ENCODE measurements at regions not wholly inside any gene's neighbourhood (a gene's known extent, or its start where the extent isn't known, plus 50 kb on each side); places are given as distances from the start of the nearest gene placed in this dataset.

DNA sequence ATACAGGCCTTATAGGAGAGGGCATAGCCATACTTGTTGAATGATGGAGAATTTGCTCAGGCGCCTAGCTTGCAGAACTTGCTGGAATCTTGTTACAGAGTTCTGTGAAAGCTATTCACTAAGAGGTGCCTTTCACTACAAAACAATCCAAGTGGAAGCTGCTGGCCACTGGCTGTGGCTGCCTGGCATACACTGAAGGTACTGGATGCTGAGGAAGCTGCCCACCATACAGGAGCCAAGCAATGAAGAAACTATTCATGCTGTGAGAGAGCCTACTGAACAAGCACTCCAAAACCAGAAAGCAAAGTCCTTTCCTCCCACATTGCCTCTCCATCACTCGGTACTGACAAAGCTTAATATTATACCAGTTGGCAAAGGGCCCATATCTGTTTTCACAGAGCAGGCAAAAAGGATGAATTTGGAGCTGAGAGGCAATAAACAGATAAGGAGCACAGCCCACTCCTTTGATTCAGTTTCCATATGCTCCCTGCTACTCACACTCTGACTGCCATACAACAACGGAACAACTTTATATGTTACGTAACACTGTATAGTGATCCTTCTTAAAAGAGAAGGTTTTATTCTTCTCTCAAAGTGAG, 192.6 kb upstream of the ALCAM start:
- no peak for DNase-seq

DNA sequence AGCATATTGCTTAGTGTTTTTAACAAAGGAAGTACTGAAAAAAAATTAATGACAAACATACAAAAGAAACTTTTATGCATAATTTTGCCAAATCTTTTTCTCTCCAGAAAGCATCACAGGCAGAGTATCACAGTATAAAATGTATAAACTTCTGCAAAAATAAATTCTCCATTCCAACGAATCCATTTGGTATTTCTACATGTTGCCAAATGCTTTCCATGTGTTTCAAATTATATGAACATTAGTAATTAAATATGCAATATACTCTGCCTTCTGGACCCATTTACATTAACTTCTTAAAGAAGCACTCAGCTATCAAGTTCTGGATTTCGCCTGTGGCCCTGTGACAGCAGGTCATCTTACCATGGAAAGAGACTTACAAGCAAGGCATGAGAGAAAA, 189.1 kb upstream of the ALCAM start:
- DNase-seq, result no peak

DNA sequence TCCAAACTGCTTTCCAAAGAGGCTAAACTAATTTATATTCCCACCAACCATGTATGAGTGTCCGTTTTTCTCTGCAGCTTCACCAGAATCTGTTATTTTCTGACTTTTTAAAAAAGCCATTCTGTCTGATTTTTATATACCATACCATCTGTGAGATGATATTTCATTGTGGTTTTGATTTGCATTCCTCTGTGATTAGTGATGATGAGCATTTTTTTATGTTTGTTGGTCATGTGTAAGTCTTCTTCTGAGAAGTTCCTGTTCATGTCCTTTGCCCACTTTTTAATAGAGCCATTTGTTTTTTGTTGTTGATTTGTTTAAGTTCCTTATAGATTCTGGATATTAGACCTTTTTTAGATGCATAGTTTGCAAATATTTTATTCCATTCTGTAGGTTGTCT, 179.4 kb upstream of the ALCAM start:
- DNase-seq, result no peak

DNA sequence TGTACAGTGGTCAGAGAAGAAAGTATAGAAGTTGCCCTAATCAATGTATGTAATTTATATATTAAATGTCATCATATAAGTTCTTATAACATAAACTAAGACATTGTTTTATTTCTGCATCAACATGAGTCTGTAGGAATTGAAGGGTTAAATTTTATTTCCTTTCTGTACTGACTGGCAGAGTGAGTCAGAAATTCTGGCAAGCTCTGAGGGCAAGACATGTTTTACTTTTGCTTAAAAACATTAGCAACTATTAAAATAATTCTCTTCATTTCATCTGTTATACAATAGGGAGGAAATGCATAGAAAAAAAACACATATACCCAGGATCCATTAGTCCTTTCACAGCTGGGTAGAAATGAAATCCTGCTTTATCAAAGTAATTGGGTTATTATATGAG, 171.4 kb upstream of the ALCAM start:
- DNase-seq, result no peak

DNA sequence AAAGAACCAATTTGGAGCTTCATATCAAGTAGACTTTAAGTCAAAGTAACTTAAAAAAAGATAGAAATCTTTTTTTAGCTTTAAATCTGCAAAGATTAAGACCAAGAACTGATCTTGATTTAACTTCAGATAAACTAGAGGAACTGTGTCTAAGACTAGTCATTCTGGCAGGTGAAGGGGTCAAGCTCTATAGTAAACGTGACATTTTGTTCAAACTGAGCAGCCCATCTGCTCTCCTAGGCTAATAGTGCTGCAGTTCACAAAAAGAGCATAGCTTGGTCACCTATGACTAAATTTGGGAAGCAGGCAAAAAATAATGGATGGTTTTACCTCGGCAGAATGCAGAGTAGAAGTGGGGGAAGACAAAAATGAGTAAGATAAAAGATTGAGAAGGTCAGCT, 168.8 kb upstream of the ALCAM start:
- no peak for DNase-seq

DNA sequence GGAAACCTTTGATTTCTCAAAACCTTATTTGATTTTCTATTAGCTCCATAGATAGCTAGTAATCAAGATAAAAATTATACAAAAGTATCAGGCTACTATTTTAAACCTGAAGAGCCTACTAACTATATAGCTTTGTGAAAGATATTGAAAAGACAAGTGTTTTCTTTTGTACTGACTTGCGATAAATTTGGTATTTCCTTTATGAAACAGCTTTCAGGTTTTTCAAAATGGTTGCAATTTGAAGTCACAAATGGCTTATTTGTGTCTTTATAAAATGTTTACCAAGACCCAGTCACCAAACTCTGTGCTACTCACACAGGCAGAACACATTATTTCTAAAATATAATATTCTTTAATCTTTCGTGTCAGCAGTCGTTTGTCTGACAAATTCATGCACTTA, 167.5 kb upstream of the ALCAM start:
- no peak for DNase-seq

DNA sequence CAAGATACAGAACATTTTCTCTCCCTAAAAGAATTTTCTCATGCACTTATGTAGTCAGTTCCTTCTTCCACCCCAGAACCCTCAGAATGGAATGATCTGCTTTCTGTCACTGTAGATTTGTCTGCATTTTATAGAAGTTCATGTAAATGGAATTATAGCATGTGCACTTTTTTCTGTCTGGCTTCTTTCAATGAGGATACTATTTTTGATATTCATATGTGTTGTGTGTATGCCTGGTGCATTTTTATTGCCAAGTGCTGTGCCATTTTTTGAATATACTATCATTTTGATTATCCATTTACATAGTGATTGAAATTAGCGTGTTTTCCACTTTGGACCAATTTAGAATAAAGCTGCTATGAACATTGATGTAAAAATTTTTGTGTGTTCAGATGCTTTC, 156.6 kb upstream of the ALCAM start:
- DNase-seq, result no peak

DNA sequence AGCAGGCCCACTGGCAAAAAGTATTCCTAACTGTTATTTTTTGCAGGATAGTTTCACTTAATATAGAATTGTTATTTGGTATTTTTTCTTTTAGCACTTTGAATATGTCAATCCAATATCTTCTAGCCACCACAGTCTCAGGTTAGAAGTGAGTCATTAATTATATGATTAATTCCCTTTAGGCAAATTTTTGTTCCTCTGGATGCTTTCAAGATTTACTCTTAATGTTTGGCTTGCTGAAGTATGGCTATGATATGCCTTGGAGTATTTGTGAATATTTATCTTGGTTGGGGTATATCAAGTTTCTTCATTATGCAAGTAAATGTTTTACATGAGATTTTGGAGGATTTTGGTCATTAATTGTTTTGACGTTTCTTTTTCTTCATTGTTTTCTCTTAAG, 152.1 kb upstream of the ALCAM start:
- DNase-seq, result no peak

DNA sequence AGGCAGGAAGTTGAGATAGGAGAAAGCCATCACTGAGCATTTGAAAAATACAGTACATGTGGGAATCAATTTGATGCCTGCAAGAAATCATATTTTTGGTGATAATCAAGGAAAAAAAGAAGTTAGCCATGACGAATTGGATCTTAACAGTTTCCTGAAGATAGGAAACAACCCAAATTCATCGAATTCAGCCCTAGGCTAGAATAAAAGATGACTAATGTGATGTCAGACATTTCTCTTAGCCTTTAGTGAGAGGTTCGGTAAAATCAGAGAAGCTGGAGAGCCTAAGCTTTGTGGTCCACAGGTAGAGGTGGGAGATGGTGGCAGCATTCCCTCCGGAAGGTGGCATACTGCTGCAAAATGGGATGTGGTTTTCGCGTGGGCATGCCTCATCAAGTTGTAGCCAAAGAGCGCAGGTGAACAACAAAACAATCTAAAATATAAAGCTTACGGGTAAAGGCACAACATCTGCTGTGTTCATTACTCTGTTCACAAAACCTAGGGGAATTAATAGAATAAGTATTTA, 144.1 kb upstream of the ALCAM start:
- no peak for DNase-seq

DNA sequence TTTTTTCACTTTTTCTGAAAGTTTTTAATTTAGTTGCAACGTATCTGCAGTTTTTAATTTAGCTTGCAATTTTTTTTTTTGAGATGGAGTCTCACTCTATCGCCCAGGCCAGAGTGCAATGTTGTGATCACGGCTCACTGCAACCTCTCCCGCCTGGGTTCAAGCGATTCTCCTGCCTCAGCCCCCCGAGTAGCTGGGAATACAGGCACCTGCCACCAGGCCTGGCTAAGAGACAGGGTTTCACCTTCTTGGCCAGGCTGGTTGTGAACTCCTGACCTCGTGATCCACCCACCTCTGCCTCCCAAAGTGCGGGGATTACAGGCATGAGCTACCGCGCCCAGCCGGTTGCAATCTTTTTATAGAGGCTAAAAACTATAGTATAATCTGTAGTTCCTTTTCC, 142.9 kb upstream of the ALCAM start:
- DNase-seq, result no peak

DNA sequence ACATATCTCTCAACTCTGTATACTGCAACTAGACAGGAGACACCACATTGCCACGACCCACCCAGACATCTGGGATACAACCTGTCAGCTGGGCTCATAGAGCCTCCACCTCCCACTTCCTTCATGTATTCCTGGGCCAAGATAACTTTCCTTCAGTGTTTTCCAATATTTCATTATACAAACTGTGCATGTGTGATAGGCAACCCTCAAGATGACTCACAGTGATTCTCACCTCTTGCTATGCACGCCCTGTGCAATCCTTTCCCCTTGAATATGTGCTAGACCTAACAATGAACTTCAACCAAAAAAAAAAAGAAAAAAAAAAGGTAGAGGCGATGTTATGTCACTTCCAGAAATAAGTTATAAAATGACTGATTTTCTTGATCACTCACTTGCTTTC, 138.0 kb upstream of the ALCAM start:
- DNase-seq, result no peak

DNA sequence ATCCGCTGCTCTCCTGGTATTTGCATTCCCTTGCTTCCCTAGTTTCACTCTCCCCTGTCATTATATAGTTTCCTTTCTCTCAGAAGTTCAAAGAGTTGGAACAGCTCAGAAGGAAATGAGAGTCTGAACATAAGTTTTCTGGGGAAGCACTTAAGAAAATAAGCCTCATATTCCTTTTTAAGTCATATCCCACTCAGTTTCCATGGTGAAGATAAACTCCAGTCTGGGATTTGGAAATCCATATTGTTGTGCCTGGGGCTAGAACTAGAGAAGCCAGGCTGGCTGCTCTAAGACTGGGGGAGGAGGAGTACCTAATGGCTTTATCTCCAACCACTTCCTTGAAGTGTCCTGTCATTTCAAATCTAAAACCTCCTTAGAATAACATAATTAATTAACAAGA, 134.2 kb upstream of the ALCAM start:
- no peak for DNase-seq

DNA sequence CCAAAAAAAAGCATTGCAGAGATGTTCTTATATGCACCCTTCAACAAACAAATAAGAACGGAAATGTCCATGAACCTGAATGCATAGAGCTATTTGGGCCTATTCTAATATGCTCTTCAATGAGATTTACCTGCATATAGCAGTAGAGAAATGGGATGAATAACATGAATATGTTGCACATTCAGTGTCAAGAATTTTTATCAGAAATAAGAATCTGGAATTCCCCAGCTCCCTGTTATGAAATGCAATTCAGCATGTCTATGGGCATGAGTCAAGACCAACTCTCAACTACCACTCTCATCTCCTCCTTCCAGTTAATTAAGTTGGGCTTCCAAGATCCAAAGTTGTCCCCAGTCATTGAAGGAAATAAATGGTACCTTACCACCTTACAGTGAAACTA, 133.7 kb upstream of the ALCAM start:
- no peak for DNase-seq

DNA sequence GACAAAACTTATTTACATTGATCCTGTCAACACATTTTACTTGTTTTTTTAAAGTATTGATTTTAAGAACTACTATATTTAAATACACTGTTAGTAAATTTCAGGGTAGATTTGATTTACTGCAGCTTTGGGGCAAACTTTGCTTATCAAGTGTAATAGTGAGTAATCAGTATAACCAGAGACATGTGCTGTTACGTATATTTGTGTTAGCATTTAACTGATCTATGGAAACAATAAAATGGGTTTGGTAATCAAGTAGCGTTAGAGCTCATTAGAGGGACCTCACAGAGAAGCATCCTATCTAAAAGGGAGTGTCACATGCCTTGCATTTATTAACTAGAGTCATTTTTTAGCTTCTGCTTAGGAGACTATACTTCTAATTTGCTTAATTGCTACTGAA, 131.5 kb upstream of the ALCAM start:
- no peak for DNase-seq

DNA sequence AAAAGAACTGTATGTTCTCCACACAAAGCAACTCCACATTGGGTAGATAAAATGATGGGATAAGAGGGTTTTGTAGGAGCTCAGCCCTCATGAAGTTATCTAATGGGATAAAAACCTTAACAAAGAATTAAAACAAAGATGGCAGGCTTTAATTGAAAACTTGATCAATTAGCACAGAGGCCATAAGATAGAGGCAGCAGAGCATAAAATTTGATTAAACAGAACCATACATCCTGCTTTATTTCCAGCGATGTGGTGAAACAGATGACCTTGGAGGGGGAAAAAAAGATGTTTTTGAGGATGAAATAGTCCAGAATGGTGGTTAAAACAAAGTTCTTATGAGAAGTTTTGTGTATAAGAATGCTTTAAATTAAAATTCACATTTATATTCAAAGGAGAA, 130.9 kb upstream of the ALCAM start:
- DNase-seq, result no peak

DNA sequence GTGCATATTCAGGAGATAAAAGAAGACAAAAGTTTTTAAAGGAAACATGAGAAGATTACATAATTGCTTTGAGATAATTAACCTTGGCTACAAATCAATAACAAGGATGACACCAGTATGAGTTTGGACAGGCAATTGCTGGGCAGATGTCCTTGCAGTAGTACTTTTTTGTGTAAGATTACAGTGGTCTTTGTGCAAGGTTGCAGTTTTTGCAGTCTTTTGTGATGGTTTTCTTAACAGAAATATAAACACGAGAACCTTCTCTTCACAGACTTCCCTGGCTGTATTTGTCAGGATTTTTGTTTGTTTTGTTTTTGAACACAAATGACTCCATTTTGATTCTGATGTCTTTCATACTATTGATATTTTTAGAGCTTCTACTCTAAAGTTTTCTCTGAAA, 128.3 kb upstream of the ALCAM start:
- DNase-seq, result no peak

DNA sequence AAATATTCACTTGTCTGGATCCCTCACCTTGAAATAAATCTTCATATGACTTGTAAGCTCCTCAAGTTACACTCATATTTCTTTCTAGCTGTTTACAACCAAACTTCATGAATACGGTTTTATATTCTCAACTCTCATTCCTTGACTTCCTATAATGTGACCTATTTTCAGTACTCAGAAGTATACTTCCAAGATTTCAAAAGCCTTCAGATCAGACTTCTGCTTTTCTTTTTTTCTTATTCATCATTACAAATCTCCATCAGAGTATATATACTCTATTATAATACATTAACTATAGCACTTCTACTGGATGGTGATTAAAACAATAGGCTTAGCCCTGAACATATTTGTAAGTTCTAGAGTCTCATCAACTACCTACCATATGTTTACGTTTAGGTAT, 123.6 kb upstream of the ALCAM start:
- no peak for DNase-seq

DNA sequence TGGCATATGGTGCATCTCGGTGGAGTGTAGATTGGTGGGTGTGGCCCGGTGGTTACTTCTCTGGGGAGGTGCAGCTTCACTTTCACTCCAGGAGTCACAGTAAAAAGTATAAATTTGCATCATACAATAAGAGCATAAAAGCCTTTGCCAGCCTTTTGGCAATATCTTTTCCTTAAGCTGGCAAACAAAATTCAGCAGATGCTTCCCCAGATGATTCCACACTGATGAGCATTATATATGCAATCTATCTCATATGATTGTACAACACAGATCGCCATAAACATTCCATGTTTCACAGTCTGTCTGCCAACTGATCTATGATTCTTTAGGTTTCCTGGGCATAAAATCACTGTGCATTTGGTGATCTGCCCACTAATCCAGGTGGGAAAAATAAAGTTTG, 120.2 kb upstream of the ALCAM start:
- no peak for DNase-seq

DNA sequence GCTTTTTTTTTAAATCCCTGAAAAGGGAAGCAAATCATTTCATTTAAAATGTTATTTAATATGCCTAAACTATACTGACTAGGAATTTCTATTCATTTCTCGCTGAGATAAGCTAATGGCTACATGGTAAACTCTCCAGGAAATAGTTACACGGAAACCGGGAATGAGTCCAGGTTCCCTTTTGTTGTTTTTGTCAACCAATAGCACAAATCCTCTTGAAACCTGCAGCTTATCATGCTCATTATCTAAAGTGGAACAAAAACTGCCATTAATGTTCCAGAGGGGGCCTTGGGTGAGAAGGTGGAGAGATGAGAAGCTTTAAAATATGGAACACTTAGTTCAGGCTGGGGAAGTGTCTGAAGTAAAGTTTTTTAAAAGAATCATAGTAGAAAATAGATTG, 113.5 kb upstream of the ALCAM start:
- DNase-seq, result no peak

DNA sequence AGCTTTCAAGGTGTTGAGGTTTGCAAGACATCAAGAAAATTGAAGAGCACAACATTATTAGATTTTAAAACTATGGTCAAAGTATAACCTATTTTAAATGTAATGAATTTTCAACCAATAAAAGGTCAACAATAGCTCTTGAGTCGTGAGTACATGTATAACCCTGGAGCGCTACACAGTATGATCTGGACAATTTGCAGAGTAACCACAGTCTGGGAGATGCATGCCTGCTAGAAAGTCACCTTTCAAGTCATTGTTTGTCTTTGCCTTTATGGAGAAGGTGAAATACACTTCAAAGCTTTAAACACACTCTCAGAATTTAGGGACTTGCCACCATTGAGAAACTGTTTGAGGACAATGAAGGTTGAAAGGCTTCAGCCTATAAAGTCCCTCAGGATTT, 112.6 kb upstream of the ALCAM start:
- no peak for DNase-seq

DNA sequence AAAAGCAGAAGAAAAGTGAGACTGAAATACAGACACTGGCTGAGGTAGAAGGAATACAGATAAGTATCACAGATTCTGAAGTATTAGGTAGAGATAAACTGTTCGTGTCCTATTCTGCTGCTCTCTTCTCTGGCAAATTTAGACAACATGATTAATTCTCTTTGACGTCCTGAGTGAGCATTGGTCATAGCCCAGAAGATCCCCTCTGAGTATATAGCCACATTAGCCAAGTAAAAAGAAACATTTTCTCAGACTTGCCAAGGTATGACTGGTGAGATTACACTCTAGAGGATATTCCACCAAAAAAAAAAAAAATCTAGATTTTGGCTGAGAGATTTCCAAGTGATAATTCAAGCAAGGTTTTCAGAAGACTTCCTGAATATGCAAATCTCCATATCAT, 111.4 kb upstream of the ALCAM start:
- no peak for DNase-seq

DNA sequence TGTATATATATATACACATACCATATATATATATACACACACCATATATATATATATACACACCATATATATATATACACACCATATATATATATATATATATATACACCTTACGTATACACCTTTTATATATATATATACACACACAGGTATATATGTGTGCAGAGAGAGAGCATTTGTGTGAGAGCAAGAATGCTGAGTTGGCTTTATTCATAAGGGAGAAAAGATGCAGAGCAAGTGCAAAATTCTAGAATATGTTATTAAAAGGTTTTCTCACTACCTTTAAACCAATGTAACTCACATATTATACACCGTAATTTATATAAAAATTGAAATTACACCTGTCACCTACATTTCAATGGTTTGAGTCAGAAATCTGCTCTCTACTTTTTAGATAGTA, 107.2 kb upstream of the ALCAM start:
- DNase-seq, result no peak

DNA sequence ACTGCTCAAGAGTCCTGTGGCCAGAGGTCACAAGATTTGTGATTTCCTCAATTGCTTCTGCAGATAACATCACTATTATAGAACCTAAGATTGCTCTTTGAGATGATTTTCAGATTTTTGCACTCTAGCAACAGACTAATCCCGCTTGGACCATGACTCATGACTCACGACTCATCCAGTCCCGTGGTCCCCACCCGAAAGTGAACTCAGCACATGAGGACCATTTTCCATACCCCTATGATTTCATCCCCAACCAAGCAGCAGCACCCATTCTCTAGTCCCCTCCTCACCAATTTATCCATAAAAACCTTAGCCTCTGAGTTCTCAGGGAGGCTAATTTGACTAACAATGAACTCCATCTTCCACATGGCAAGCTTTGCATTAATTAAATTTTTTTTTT, 106.3 kb upstream of the ALCAM start:
- no peak for DNase-seq

DNA sequence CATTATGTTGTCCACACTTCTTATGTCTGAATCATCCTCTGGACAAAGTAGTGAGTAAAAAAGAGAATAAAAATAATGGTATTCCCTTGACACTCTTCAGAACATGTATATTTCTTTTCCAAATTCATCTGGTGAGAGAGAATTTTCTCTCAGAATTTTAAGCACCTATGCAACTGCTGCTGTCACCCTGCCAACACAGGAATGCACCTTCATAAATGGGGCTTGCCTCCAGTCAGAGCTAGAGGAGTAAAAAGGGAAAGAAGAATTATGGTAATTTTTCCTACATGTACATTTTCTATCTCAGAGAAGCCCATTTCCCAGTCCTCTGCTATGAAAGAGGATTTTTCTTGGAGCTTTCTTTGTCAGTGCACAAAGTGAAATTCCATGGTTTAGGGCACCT, 92.2 kb upstream of the ALCAM start:
- no peak for DNase-seq

DNA sequence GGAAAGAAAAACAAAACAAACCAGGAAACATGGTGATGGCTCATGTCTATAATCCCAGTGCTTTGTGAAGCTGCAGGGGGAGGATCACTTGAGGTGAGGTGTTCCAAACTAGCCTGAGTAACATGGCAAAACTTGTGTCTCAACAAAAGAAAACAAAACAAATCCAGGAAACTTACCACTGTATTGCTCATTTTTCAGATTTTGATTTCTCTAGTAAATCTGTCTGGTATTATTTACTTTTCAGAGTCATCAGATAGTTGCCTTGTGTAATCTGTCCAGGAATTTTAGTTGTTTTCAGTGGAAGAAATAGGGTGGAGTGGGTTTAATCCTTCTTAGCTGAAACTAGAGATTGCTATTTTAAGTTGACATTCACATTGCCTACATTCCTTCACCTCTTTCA, 91.8 kb upstream of the ALCAM start:
- no peak for DNase-seq

DNA sequence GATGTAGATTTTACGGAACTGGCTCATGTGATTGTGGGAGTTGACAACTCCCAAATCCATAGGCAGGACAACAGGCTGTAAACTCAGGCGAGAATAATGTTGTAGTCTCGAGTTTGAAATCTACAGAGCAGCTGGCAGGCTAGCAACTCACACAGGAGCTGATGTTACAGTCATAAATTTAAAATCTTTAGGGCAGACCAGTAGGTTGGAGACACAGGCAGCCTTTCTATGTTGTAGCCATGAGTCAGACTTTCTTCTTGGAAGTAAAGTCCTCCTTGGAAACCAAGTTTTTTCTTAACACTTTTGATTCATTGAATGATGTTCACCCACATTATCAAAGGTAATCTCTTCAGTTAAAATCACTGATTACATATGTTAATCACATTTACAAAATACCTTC, 89.1 kb upstream of the ALCAM start:
- DNase-seq, result no peak

All from T-helper 1 cell (primary cell).